ENCODE measurements at regions not wholly inside any gene's neighbourhood (a gene's known extent, or its start where the extent isn't known, plus 50 kb on each side); places are given as distances from the start of the nearest gene placed in this dataset.
A peak's percentile ranks its signal among the peaks of the same experiment; 100 is the strongest.

DNA sequence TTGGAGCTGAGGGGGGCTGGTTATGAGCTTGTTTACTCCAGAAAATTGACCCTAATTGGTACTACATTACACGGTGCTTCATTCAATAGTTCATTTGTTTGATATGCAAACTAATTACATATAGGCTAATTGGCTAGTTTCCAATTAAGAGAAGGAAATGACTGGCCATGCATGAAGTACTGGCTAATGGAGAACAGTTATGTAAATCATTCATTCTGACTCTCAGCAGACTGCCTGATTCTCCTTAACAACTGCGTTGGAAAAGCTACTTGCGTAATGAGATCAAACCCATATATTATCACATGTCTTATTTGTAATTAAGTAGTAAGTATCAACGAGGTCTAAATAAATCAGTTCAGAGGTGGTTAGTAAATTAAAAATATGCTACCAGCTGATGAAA lies 81.8 kb upstream of the CTTNBP2 start:
- DNase-seq, result no peak
- TF ChIP-seq POLR2A (IDR thresholded peaks at IDR 0.05) (no peak), EP300 (IDR thresholded peaks at IDR 0.05) (no peak)
- TF ChIP-seq, protein P1, sequence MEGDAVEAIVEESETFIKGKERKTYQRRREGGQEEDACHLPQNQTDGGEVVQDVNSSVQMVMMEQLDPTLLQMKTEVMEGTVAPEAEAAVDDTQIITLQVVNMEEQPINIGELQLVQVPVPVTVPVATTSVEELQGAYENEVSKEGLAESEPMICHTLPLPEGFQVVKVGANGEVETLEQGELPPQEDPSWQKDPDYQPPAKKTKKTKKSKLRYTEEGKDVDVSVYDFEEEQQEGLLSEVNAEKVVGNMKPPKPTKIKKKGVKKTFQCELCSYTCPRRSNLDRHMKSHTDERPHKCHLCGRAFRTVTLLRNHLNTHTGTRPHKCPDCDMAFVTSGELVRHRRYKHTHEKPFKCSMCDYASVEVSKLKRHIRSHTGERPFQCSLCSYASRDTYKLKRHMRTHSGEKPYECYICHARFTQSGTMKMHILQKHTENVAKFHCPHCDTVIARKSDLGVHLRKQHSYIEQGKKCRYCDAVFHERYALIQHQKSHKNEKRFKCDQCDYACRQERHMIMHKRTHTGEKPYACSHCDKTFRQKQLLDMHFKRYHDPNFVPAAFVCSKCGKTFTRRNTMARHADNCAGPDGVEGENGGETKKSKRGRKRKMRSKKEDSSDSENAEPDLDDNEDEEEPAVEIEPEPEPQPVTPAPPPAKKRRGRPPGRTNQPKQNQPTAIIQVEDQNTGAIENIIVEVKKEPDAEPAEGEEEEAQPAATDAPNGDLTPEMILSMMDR (IDR thresholded peaks at IDR 0.05), result no peak
- H3K9me3 ChIP-seq, result no peaks in the 10 kb centered on the region
- intact Hi-C loops (cut with DNase I), result no loop called here
- H3K27me3 ChIP-seq, result no peaks in the 10 kb centered on the region
- no peaks in the 10 kb centered on the region for H3K36me3 ChIP-seq
- no peak overlapping the region for H3K27ac ChIP-seq
- H3K4me3 ChIP-seq, result no peak overlapping the region
- WGBS, 3 donors, result 54 to 62% (median 57%) methylated on average over 4 of the region's 4 CpGs
- no peaks in the 10 kb centered on the region for H3K4me1 ChIP-seq (ENCODE audit: insufficient read depth)

DNA sequence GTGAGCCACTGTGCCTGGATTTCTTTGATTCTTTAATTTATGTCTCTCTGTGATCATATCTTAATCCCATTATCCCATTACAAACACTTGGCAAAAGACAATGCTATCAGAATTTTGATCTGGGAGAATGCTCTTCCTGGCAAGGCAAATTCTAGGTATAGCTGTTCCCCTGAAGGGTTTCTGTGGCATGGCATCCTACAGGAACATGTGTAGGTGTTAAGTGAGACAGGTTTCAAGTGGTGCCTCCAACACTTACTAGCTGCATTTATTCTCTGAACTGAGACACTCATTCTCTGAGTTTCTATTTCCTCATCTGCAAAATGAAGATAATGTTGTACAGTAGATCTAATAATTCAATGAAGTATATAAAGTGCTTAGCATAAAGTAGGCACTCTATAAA lies 87.1 kb upstream of the CTTNBP2 start:
- no peak for DNase-seq
- no peaks in the 10 kb centered on the region for H3K27me3 ChIP-seq
- no peak for TF ChIP-seq POLR2A (IDR thresholded peaks at IDR 0.05)
- no peak for TF ChIP-seq EP300 (IDR thresholded peaks at IDR 0.05)
- TF ChIP-seq, protein P1 (IDR thresholded peaks at IDR 0.05), result no peak
- no peak overlapping the region for H3K4me3 ChIP-seq
- intact Hi-C loops (cut with DNase I), result no loop called here
- H3K36me3 ChIP-seq, result no peaks in the 10 kb centered on the region
- no peak overlapping the region for H3K27ac ChIP-seq
- no peaks in the 10 kb centered on the region for H3K9me3 ChIP-seq
- peaks cover 2% of the 10 kb centered on the region for H3K4me1 ChIP-seq (ENCODE audit: insufficient read depth)

DNA sequence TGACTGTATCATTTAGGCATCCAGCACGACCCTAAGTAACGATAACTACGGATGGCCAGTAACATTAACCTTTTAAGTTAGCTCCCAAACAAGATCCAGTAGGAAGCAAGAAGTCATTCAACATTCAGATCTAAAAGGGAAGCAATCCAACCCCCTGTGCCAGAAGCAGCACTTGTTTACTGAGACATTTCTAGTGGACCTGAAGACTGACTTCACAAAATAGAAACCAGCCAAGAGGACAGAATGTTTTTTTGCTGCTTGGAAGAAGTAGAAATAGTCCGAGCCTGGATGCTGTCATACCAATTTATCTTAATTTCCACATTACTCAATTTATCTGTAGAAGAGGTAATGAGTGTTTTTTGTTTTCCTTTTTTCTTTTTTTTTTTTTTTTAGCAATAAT lies 88.0 kb upstream of the CTTNBP2 start:
- H3K4me1 ChIP-seq (ENCODE audit: insufficient read depth), result peaks cover 2% of the 10 kb centered on the region
- intact Hi-C loops (cut with DNase I), result no loop called here
- TF ChIP-seq EP300 (IDR thresholded peaks at IDR 0.05) (no peak), POLR2A (IDR thresholded peaks at IDR 0.05) (no peak)
- TF ChIP-seq, protein P1 (IDR thresholded peaks at IDR 0.05), result no peak
- no peaks in the 10 kb centered on the region for H3K27me3 ChIP-seq
- 18 to 33% (median 27%) methylated on average over 4 of the region's 4 CpGs for WGBS, 3 donors
- no peak overlapping the region for H3K4me3 ChIP-seq
- no peak overlapping the region for H3K27ac ChIP-seq
- H3K36me3 ChIP-seq, result no peaks in the 10 kb centered on the region
- peak in 1 of 5 donors; percentile 59 for DNase-seq
- no peaks in the 10 kb centered on the region for H3K9me3 ChIP-seq

DNA sequence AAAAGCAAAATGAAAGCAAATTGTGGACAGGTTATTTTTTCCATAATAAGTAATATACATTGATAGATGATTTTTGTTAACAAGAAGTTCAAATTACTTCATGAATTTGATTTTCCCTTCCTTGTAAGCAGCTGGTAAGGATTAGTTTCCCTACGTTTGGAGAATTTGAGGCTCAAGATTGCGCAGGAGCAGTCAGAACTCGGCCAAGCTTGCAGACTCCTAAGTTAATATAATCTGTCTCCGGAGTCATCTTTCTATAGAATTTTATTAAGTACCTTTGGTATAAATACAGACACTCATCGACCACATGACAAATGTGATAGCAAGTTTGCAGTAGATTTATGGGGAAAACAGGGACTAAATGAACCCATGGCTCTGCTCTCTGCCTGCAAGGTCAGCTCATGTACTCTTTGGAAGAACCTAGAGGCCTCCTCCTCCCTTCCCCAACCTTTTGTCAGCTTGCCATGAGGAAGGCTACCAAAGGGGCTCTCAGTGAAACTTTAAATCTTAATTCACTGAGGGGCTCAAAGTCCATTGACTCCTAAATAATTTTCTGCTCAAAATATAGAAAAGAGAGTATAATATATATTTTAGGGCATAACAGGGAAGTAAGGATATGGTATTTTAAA lies 89.2 kb upstream of the CTTNBP2 start:
- H3K4me1 ChIP-seq (ENCODE audit: insufficient read depth), result peaks cover 2% of the 10 kb centered on the region
- no peak overlapping the region for H3K27ac ChIP-seq
- no peaks in the 10 kb centered on the region for H3K36me3 ChIP-seq
- intact Hi-C loops (cut with DNase I), result no loop called here
- no peak overlapping the region for H3K4me3 ChIP-seq
- H3K9me3 ChIP-seq, result no peaks in the 10 kb centered on the region
- no peak for DNase-seq
- TF ChIP-seq POLR2A (IDR thresholded peaks at IDR 0.05), result no peak
- H3K27me3 ChIP-seq, result no peaks in the 10 kb centered on the region
- WGBS, 3 donors, result 65 to 76% (median 68%) methylated on average over 5 of the region's 5 CpGs

DNA sequence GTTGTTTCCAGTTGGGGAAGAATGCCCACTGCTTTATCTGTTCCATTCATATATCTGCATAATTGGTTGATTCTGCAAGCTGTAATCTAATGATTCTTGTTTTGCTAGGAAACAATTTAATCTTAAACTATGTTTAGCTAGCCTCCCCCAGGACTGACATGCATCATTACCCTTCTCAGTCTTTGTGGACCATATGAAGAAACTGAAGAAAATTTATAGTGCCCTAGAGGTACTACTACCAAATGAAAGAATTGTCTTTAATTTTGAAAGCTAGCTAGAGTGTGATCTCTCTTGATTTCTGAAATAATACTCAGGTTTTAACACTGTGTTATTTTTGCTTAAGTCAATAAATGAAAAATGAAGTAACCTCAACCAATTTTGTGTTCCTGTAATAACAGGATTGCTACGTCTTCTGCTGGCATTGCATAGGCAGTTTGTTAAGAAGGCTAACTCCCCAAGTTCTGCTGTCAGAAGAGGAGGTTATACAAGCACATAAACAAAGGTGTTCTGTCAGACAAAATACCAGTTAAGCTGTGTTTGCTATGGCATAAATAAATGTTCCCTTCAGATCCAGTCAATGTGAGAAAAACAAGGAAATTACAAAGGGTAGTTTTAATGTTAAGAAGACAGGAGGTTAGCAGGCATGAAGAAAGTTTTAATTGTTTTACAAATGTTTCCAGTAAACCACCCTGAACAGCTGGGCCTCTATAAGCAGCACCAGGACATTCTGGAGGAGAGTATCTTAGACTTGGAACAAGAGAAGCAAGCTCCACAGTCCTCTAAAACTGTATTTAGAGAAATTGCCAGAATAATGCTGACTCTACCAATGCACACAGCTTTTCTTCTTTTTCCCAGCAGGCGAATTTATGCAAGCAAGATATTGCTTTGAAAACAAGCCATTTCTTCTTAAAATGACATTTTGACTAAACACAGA lies 90.3 kb upstream of the CTTNBP2 start:
- 9 to 23% (median 15%) methylated on average over 2 of the region's 2 CpGs for WGBS, 3 donors
- H3K9me3 ChIP-seq, result no peaks in the 10 kb centered on the region
- H3K36me3 ChIP-seq, result no peaks in the 10 kb centered on the region
- H3K27me3 ChIP-seq, result no peaks in the 10 kb centered on the region
- H3K4me1 ChIP-seq (ENCODE audit: insufficient read depth), result peaks cover 2% of the 10 kb centered on the region
- H3K27ac ChIP-seq, result peak overlapping the region in 1 of 2 donors; percentile 22
- no peak overlapping the region for H3K4me3 ChIP-seq
- DNase-seq, result no peak
- TF ChIP-seq, protein P1 (IDR thresholded peaks at IDR 0.05), result no peak
- TF ChIP-seq EP300 (IDR thresholded peaks at IDR 0.05) (no peak), POLR2A (IDR thresholded peaks at IDR 0.05) (no peak)
- intact Hi-C loops (cut with DNase I), result no loop called here
